Dendritic cell treated with granulocyte-macrophage colony-stimulating factor and Interleukin-4, amounts not matched to agents 40 ng/mL and 50 ng/mL, for 4 days (primary cell): ENCODE measurements at regions not wholly inside any gene's neighbourhood (a gene's known extent, or its start where the extent isn't known, plus 50 kb on each side); places are given as distances from the start of the nearest gene placed in this dataset.

Source experiments
- H3K27ac Mint-ChIP-seq: one replicate; pipeline ENCODE4 v1.8.0; 2022; ENCODE audit warnings: mild to moderate bottlenecking, mixed read lengths
- H3K27me3 Mint-ChIP-seq: one replicate; pipeline ENCODE4 v1.8.0; 2022; ENCODE audit warnings: mild to moderate bottlenecking, mixed read lengths
- H3K36me3 Mint-ChIP-seq: one replicate; pipeline ENCODE4 v1.8.0; 2022; ENCODE audit warnings: low read depth, mixed read lengths
- H3K4me1 Mint-ChIP-seq: one replicate; pipeline ENCODE4 v1.8.0; 2022; ENCODE audit warnings: low read depth, mixed read lengths
- H3K4me3 Mint-ChIP-seq: one replicate; pipeline ENCODE4 v1.8.0; 2022; ENCODE audit warnings: mild to moderate bottlenecking, moderate library complexity, mixed read lengths
- H3K9me3 Mint-ChIP-seq: one replicate; pipeline ENCODE4 v1.8.0; 2022; ENCODE audit warnings: mixed read lengths
- intact Hi-C: fragments of 100-400 bp; cut with micrococcal nuclease; formaldehyde crosslinking; loops from one replicate; pipeline ENCODE4 v1.15.0; 2022

GRCh38 chr12:93137656-93138612 lies 208.8 kb upstream of the EEA1 start:
- H3K9me3 Mint-ChIP-seq, result no peaks in the 10 kb centered on the region
- no peak overlapping the region for H3K4me3 Mint-ChIP-seq
- H3K36me3 Mint-ChIP-seq, result no peaks in the 10 kb centered on the region
- H3K4me1 Mint-ChIP-seq, result peaks cover 57% of the 10 kb centered on the region
- H3K27me3 Mint-ChIP-seq, result no peaks in the 10 kb centered on the region
- intact Hi-C loops, result no loop called here
- H3K27ac Mint-ChIP-seq, result no peak overlapping the region

- Mint-ChIP-seq H3K4me3 (no peak overlapping the region), H3K4me1 (peaks cover 54% of the 10 kb centered on the region), H3K36me3 (no peaks in the 10 kb centered on the region), H3K27me3 (no peaks in the 10 kb centered on the region), H3K27ac (peak overlapping the region; percentile 40), H3K9me3 (no peaks in the 10 kb centered on the region)
- intact Hi-C loops, result no loop called here
These were observed 210.1 kb upstream of the EEA1 start for GRCh38 chr12:93139028-93139665.

- Mint-ChIP-seq H3K9me3 (no peaks in the 10 kb centered on the region), H3K27me3 (no peaks in the 10 kb centered on the region), H3K4me1 (peaks cover 42% of the 10 kb centered on the region)
These were observed 211.2 kb upstream of the EEA1 start for GRCh38 chr12:93140325-93140724.

GRCh38 chr12:93140801-93141200 lies 211.7 kb upstream of the EEA1 start:
- Mint-ChIP-seq H3K27ac (no peak overlapping the region), H3K4me1 (peaks cover 38% of the 10 kb centered on the region), H3K36me3 (no peaks in the 10 kb centered on the region), H3K9me3 (no peaks in the 10 kb centered on the region), H3K4me3 (no peak overlapping the region), H3K27me3 (no peaks in the 10 kb centered on the region)
- intact Hi-C loops, result no loop called here

More at GRCh38 chr12:93140325-93140724, 211.2 kb upstream of the EEA1 start:
- intact Hi-C loops, result no loop called here
- no peak overlapping the region for H3K4me3 Mint-ChIP-seq
- H3K36me3 Mint-ChIP-seq, result no peaks in the 10 kb centered on the region
- H3K27ac Mint-ChIP-seq, result no peak overlapping the region

- Mint-ChIP-seq H3K9me3 (no peaks in the 10 kb centered on the region), H3K36me3 (no peaks in the 10 kb centered on the region), H3K27me3 (no peaks in the 10 kb centered on the region), H3K4me1 (peaks cover 21% of the 10 kb centered on the region), H3K4me3 (no peak overlapping the region), H3K27ac (no peak overlapping the region)
- intact Hi-C loops, result no loop called here
These were observed 213.8 kb upstream of the EEA1 start for GRCh38 chr12:93142881-93143280.

GRCh38 chr12:93144109-93144508 lies 215.0 kb upstream of the EEA1 start:
- no peak overlapping the region for H3K4me3 Mint-ChIP-seq
- no peak overlapping the region for H3K27ac Mint-ChIP-seq
- intact Hi-C loops, result no loop called here
- no peaks in the 10 kb centered on the region for H3K9me3 Mint-ChIP-seq
- no peaks in the 10 kb centered on the region for H3K27me3 Mint-ChIP-seq
- H3K36me3 Mint-ChIP-seq, result no peaks in the 10 kb centered on the region
- peaks cover 14% of the 10 kb centered on the region for H3K4me1 Mint-ChIP-seq

GRCh38 chr12:93145086-93145485 lies 216.0 kb upstream of the EEA1 start:
- Mint-ChIP-seq H3K9me3 (no peaks in the 10 kb centered on the region), H3K36me3 (no peaks in the 10 kb centered on the region), H3K4me1 (peaks cover 8% of the 10 kb centered on the region), H3K27ac (no peak overlapping the region), H3K27me3 (no peaks in the 10 kb centered on the region), H3K4me3 (no peak overlapping the region)
- intact Hi-C loops, result no loop called here

- H3K9me3 Mint-ChIP-seq, result no peaks in the 10 kb centered on the region
- H3K27me3 Mint-ChIP-seq, result no peaks in the 10 kb centered on the region
- peaks cover 6% of the 10 kb centered on the region for H3K4me1 Mint-ChIP-seq
- H3K36me3 Mint-ChIP-seq, result no peaks in the 10 kb centered on the region
- no peak overlapping the region for H3K27ac Mint-ChIP-seq
- no peak overlapping the region for H3K4me3 Mint-ChIP-seq
- intact Hi-C loops, result no loop called here
These were observed 217.3 kb upstream of the EEA1 start for GRCh38 chr12:93146263-93146939.

GRCh38 chr12:93146970-93147369 lies 217.9 kb upstream of the EEA1 start:
- Mint-ChIP-seq H3K27me3 (no peaks in the 10 kb centered on the region), H3K36me3 (no peaks in the 10 kb centered on the region), H3K9me3 (no peaks in the 10 kb centered on the region), H3K4me3 (no peak overlapping the region), H3K27ac (no peak overlapping the region), H3K4me1 (peaks cover 6% of the 10 kb centered on the region)
- intact Hi-C loops, result no loop called here

- intact Hi-C loops, result no loop called here
- no peak overlapping the region for H3K27ac Mint-ChIP-seq
- H3K4me3 Mint-ChIP-seq, result no peak overlapping the region
- H3K27me3 Mint-ChIP-seq, result no peaks in the 10 kb centered on the region
- peaks cover 6% of the 10 kb centered on the region for H3K4me1 Mint-ChIP-seq
- H3K36me3 Mint-ChIP-seq, result no peaks in the 10 kb centered on the region
- H3K9me3 Mint-ChIP-seq, result no peaks in the 10 kb centered on the region
These were observed 219.3 kb upstream of the EEA1 start for GRCh38 chr12:93148412-93148811.

GRCh38 chr12:93149229-93149628 lies 220.1 kb upstream of the EEA1 start:
- Mint-ChIP-seq H3K27me3 (no peaks in the 10 kb centered on the region), H3K36me3 (no peaks in the 10 kb centered on the region), H3K27ac (no peak overlapping the region), H3K4me1 (peaks cover 6% of the 10 kb centered on the region), H3K4me3 (no peak overlapping the region), H3K9me3 (no peaks in the 10 kb centered on the region)
- intact Hi-C loops, result no loop called here

GRCh38 chr12:93151079-93151762 lies 222.1 kb upstream of the EEA1 start:
- Mint-ChIP-seq H3K4me3 (no peak overlapping the region), H3K36me3 (no peaks in the 10 kb centered on the region), H3K9me3 (no peaks in the 10 kb centered on the region), H3K27me3 (peaks cover 3% of the 10 kb centered on the region), H3K4me1 (peaks cover 8% of the 10 kb centered on the region), H3K27ac (no peak overlapping the region)
- intact Hi-C loops, result no loop called here

- Mint-ChIP-seq H3K27ac (no peak overlapping the region), H3K27me3 (peaks cover 4% of the 10 kb centered on the region)
These were observed 223.5 kb upstream of the EEA1 start for GRCh38 chr12:93152617-93153016.

More at GRCh38 chr12:93152617-93153016, 223.5 kb upstream of the EEA1 start:
- no peaks in the 10 kb centered on the region for H3K36me3 Mint-ChIP-seq
- peaks cover 5% of the 10 kb centered on the region for H3K9me3 Mint-ChIP-seq
- no peak overlapping the region for H3K4me3 Mint-ChIP-seq
- peaks cover 10% of the 10 kb centered on the region for H3K4me1 Mint-ChIP-seq
- intact Hi-C loops, result no loop called here
